C4-2B (cell line): ENCODE measurements at regions not wholly inside any gene's neighbourhood (a gene's known extent, or its start where the extent isn't known, plus 50 kb on each side); places are given as distances from the start of the nearest gene placed in this dataset.

Experiments used
- ZFX ChIP-seq: fragments of 450-650 bp; IDR thresholded peaks from 2 replicates; pipeline ENCODE4 v1.6.1; 2017
- TF ChIP-seq, protein P1 (sequence below): fragments of 450-650 bp; conservative IDR thresholded peaks from 2 replicates; pipeline ENCODE4 v1.5.1; 2017; ENCODE audit warnings: mild to moderate bottlenecking

DNA sequence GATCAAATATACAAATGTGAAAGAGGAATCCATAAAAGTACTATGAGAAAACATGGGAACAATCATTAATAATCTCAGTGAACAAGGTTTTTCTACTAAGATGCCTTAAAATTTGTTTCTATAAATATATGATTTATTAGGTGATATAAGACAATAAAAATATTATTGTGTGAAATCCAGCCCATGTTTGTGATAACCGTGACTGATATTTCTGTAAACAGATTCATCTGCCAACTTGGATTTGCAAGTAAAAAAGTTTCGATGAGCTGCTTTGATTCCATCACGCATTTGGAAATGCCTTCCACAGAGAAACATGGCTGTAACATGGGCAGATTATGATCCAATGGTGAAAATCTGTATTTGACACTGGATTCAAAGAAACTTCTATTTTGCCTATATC is 157.8 kb downstream of the NXPE2 start:
- TF ChIP-seq, protein P1, sequence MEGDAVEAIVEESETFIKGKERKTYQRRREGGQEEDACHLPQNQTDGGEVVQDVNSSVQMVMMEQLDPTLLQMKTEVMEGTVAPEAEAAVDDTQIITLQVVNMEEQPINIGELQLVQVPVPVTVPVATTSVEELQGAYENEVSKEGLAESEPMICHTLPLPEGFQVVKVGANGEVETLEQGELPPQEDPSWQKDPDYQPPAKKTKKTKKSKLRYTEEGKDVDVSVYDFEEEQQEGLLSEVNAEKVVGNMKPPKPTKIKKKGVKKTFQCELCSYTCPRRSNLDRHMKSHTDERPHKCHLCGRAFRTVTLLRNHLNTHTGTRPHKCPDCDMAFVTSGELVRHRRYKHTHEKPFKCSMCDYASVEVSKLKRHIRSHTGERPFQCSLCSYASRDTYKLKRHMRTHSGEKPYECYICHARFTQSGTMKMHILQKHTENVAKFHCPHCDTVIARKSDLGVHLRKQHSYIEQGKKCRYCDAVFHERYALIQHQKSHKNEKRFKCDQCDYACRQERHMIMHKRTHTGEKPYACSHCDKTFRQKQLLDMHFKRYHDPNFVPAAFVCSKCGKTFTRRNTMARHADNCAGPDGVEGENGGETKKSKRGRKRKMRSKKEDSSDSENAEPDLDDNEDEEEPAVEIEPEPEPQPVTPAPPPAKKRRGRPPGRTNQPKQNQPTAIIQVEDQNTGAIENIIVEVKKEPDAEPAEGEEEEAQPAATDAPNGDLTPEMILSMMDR: no peak
- no peak for TF ChIP-seq ZFX
